ENCODE measurements at regions not wholly inside any gene's neighbourhood (a gene's known extent, or its start where the extent isn't known, plus 50 kb on each side); places are given as distances from the start of the nearest gene placed in this dataset.
"Not testable (repeated sequence)": the region's sequence is repeated elsewhere in the genome, so short reads cannot be mapped to it uniquely, and the experiment has no call there.

DNA sequence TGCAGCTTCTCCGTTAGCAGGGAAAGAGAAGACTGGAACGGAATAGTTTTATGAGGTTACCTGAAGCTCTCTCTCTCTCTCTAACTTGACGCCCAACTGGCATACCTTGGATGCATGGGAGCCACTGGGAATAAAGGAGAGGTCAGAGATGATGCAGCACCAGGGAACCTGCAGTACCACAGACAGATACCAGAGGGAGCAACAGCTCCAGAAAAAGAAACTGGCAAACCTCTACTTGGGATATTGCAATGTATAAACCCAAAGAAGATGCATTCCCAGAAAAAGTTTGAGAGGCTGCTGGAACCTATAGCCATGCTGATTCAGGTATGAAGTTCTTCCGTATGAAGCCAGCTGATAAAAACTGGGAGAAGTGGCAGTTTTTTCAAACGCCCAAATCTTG, 2976.1 kb upstream of the TEKT4 start:
- H3K4me3 ChIP-seq (replicated peaks; ENCODE audit: low read depth, low read length); DNase-seq (ENCODE audit: low read depth): not testable (repeated sequence)
- TF ChIP-seq, protein P1, sequence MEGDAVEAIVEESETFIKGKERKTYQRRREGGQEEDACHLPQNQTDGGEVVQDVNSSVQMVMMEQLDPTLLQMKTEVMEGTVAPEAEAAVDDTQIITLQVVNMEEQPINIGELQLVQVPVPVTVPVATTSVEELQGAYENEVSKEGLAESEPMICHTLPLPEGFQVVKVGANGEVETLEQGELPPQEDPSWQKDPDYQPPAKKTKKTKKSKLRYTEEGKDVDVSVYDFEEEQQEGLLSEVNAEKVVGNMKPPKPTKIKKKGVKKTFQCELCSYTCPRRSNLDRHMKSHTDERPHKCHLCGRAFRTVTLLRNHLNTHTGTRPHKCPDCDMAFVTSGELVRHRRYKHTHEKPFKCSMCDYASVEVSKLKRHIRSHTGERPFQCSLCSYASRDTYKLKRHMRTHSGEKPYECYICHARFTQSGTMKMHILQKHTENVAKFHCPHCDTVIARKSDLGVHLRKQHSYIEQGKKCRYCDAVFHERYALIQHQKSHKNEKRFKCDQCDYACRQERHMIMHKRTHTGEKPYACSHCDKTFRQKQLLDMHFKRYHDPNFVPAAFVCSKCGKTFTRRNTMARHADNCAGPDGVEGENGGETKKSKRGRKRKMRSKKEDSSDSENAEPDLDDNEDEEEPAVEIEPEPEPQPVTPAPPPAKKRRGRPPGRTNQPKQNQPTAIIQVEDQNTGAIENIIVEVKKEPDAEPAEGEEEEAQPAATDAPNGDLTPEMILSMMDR (IDR thresholded peaks at IDR 0.05; ENCODE audit: low read length, missing control alignments), result peak; percentile 3

GRCh38 chr2:91917602-91918001, 2953.6 kb upstream of the TEKT4 start:
- not testable (repeated sequence) for H3K4me3 ChIP-seq (replicated peaks; ENCODE audit: low read depth, low read length); DNase-seq (ENCODE audit: low read depth)
